ENCODE measurements at regions not wholly inside any gene's neighbourhood (a gene's known extent, or its start where the extent isn't known, plus 50 kb on each side); places are given as distances from the start of the nearest gene placed in this dataset.

- DNase-seq (ENCODE audit: low read depth) = no peak
These were observed 1195.9 kb downstream of the MRPL39 start for GRCh38 chr21:24411429-24411828.

GRCh38 chr21:24403221-24403620, 1204.1 kb downstream of the MRPL39 start:
- no peak for DNase-seq (ENCODE audit: low read depth)

GRCh38 chr21:24395320-24395923, 1211.9 kb downstream of the MRPL39 start:
- no peak for DNase-seq (ENCODE audit: low read depth)

- DNase-seq (ENCODE audit: low read depth) = no peak
These were observed 1232.1 kb downstream of the MRPL39 start for GRCh38 chr21:24375201-24375600.

GRCh38 chr21:24372506-24372905, 1234.8 kb downstream of the MRPL39 start:
- DNase-seq (ENCODE audit: low read depth) = no peak

GRCh38 chr21:24369746-24370145, 1237.5 kb downstream of the MRPL39 start:
- no peak for DNase-seq (ENCODE audit: low read depth)

- DNase-seq (ENCODE audit: low read depth) = no peak
These were observed 1238.0 kb downstream of the MRPL39 start for GRCh38 chr21:24369278-24369677.

- DNase-seq (ENCODE audit: low read depth) = no peak
These were observed 1239.3 kb downstream of the MRPL39 start for GRCh38 chr21:24367936-24368335.

GRCh38 chr21:24353492-24353891, 1253.8 kb downstream of the MRPL39 start:
- DNase-seq (ENCODE audit: low read depth) = no peak

- no peak for DNase-seq (ENCODE audit: low read depth)
These were observed 1267.9 kb downstream of the MRPL39 start for GRCh38 chr21:24339406-24339805.

- no peak for DNase-seq (ENCODE audit: low read depth)
These were observed 1270.8 kb downstream of the MRPL39 start for GRCh38 chr21:24336491-24336890.

- DNase-seq (ENCODE audit: low read depth) = no peak
These were observed 1283.7 kb downstream of the MRPL39 start for GRCh38 chr21:24323536-24323935.

GRCh38 chr21:24316277-24316922, 1290.9 kb downstream of the MRPL39 start:
- no peak for DNase-seq (ENCODE audit: low read depth)

GRCh38 chr21:24310788-24311187, 1296.5 kb downstream of the MRPL39 start:
- DNase-seq (ENCODE audit: low read depth) = no peak

GRCh38 chr21:24308183-24308582, 1299.1 kb downstream of the MRPL39 start:
- DNase-seq (ENCODE audit: low read depth) = no peak

- no peak for DNase-seq (ENCODE audit: low read depth)
These were observed 1304.9 kb downstream of the MRPL39 start for GRCh38 chr21:24302400-24302799.

GRCh38 chr21:24298040-24298439, 1309.2 kb downstream of the MRPL39 start:
- DNase-seq (ENCODE audit: low read depth) = no peak

- DNase-seq (ENCODE audit: low read depth) = no peak
These were observed 1313.1 kb downstream of the MRPL39 start for GRCh38 chr21:24294171-24294570.

- no peak for DNase-seq (ENCODE audit: low read depth)
These were observed 1317.0 kb downstream of the MRPL39 start for GRCh38 chr21:24290151-24290833.

GRCh38 chr21:24289539-24289938, 1317.7 kb downstream of the MRPL39 start:
- DNase-seq (ENCODE audit: low read depth) = no peak

GRCh38 chr21:24280596-24280995, 1326.7 kb downstream of the MRPL39 start:
- DNase-seq (ENCODE audit: low read depth) = no peak

GRCh38 chr21:24278711-24279110, 1328.6 kb downstream of the MRPL39 start:
- DNase-seq (ENCODE audit: low read depth) = no peak

GRCh38 chr21:24276204-24276603, 1331.1 kb downstream of the MRPL39 start:
- DNase-seq (ENCODE audit: low read depth) = no peak
